ENCODE measurements at regions not wholly inside any gene's neighbourhood (a gene's known extent, or its start where the extent isn't known, plus 50 kb on each side); places are given as distances from the start of the nearest gene placed in this dataset.

DNA sequence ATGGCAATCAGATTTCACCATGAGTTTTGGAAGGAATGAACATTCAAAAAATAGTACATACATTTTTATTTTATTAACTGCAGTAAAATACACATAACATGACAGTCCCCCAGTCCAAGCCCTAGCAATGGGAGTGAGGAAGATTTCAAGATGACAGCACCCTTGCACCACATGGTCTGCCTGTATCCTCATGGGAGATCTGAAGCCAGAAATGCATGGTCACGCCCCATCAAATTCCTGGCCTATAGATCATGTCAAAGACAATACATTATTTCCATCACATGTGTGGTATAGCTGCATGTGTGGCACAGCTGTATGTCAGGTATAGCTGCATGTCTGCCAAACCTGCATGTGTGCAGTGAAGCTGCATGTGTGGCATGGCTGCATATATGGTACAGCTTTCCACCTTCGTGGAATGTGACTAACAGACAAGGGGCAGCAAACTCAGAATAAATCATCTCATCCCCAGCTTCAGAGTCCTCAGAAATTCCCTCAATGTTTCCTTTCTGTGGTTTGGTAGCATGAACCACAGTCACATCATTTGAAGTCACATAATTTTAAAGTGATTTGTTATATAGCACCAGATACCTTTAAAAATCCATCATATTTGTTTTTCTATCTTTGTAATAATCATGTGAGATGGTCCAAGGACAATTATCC is 518.2 kb upstream of the SOX11 start:
- TF ChIP-seq POLR2A (IDR thresholded peaks at IDR 0.05): no peak
- TF ChIP-seq, protein P1, sequence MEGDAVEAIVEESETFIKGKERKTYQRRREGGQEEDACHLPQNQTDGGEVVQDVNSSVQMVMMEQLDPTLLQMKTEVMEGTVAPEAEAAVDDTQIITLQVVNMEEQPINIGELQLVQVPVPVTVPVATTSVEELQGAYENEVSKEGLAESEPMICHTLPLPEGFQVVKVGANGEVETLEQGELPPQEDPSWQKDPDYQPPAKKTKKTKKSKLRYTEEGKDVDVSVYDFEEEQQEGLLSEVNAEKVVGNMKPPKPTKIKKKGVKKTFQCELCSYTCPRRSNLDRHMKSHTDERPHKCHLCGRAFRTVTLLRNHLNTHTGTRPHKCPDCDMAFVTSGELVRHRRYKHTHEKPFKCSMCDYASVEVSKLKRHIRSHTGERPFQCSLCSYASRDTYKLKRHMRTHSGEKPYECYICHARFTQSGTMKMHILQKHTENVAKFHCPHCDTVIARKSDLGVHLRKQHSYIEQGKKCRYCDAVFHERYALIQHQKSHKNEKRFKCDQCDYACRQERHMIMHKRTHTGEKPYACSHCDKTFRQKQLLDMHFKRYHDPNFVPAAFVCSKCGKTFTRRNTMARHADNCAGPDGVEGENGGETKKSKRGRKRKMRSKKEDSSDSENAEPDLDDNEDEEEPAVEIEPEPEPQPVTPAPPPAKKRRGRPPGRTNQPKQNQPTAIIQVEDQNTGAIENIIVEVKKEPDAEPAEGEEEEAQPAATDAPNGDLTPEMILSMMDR (IDR thresholded peaks at IDR 0.05): no peak

All from lower leg skin (tissue), 3 donors.